Erythroblast (primary cell): ENCODE measurements at regions not wholly inside any gene's neighbourhood (a gene's known extent, or its start where the extent isn't known, plus 50 kb on each side); places are given as distances from the start of the nearest gene placed in this dataset.

Source experiments
- DNase-seq, 2 experiments: peaks; one replicate each; lab custom pipeline; 2025; lab: John Stamatoyannopoulos, UW
- GATA1 ChIP-seq: IDR thresholded peaks from 2 replicates; pipeline ENCODE4 v1.6.1; 2011; ENCODE audit warnings: low read depth, mild to moderate bottlenecking, control low read depth, low read length, moderate library complexity
- POLR2A ChIP-seq: IDR thresholded peaks from 2 replicates; pipeline ENCODE4 v1.6.1; 2011; ENCODE audit warnings: mild to moderate bottlenecking, low read length

DNA sequence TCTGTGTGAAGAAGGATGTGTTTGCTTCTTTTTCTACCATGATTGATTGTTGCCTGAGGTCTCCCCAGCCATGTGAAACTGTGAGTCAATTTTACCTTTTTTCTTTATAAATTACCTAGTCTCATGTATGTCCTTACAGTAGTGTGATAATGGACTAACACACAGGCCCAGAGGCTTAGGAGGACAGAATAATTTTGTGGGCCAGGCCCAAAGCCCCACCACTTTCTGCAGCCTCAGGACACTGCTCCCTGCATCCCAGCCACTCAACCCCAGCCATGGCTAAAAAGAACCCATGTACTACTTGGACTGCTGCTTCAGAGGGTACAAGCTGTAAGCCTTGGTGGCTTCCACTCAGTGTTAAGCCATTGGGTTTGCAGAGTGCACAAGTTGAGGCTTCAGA lies 512.7 kb upstream of the CT83 start:
- no peak for DNase-seq

GRCh38 chrX:116972362-116972761 lies 509.6 kb upstream of the CT83 start:
- no peak for DNase-seq
- no peak for TF ChIP-seq GATA1
- TF ChIP-seq POLR2A: no peak

More for the DNA sequence above, 512.7 kb upstream of the CT83 start:
- TF ChIP-seq GATA1: no peak
- TF ChIP-seq POLR2A: no peak

GRCh38 chrX:116961872-116962582 lies 499.3 kb upstream of the CT83 start:
- DNase-seq: no peak
- TF ChIP-seq POLR2A (no peak), GATA1 (no peak)

DNA sequence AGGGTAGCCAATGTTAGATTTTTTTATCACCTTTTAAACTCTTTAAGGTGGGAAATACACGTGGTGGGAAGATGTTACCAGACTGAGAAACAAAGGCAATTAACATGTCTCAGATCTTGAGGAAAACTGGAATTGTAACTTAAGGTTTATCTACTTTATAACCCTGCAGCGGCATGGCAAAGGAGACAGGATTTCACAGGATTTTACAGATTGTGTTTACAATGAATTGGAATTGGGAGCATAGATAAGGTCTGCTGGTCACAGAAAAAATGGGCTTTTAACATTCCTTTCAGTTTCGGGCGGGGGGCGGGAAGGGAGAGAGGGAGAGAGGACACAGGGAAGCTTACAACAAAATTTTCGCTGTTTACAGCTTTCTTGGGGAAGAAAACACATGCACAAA lies 467.5 kb upstream of the CT83 start:
- DNase-seq: no peak
- no peak for TF ChIP-seq GATA1
- no peak for TF ChIP-seq POLR2A

- DNase-seq: no peak
Measured at GRCh38 chrX:116897526-116897925, 434.8 kb upstream of the CT83 start.

GRCh38 chrX:116881961-116882360 lies 419.2 kb upstream of the CT83 start:
- TF ChIP-seq GATA1: no peak
- no peak for TF ChIP-seq POLR2A
- DNase-seq: no peak

More at GRCh38 chrX:116897526-116897925, 434.8 kb upstream of the CT83 start:
- no peak for TF ChIP-seq GATA1
- TF ChIP-seq POLR2A: no peak

GRCh38 chrX:116873671-116874070 lies 410.9 kb upstream of the CT83 start:
- no peak for TF ChIP-seq POLR2A
- no peak for TF ChIP-seq GATA1
- no peak for DNase-seq

DNA sequence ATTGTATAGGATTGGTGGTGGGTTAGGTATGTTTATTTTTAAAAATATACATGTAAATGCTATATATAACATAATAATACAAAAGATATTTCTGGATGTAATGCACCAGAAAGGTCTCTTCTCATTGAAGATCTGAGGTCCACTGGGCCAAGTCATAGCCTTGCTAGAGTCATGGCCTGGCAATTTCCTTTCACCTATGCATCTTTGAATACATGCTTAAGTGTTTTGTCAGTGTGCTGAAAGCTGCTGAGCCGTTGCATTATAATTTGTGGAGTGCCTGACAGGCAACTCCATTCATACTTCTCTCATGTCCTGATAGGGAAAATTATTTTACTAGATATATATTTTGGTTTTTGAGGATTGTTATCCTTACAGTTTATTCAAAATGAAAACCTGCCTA lies 410.2 kb upstream of the CT83 start:
- DNase-seq: no peak
- TF ChIP-seq POLR2A (no peak), GATA1 (no peak)

DNA sequence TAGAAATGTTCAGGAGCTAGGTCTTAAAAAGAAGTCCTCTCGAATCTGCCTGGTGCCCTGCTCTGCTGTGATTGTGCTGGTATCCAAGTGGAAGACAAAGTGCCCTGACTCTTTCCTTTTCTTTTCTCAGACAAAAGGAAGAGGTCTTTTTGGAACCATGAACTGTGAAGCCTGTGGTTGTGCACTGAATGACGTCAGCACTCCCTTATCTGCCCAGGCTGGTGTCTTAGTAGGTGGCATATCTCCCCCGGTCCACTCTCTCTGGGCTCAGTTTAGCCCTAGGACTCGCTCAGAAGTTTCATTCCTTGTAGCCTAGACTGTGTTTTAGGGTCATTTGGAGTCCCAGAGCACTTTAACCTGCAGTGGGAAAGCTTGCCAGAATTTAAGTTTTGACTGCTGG lies 400.3 kb upstream of the CT83 start:
- TF ChIP-seq POLR2A (no peak), GATA1 (no peak)
- no peak for DNase-seq

DNA sequence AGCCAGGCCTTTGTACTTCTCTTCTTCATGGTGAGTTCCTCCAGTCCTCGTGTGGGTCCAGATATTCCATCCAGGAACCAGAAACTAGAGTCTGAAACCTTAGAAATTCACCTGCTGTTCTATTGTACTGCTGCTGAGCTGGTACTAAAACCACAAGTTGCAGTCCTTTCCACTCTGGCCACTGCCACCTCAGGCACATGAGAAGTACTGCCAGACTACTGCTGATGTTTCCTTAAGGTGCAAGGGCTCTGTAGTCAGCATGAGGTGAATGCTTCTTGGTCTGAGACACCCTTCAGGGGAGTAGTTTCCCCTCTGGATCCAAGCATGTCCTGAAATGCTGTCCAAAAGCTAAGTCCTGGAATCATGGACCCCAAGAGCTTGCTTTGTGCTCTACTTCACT lies 399.6 kb upstream of the CT83 start:
- no peak for DNase-seq
- TF ChIP-seq POLR2A: no peak
- no peak for TF ChIP-seq GATA1

DNA sequence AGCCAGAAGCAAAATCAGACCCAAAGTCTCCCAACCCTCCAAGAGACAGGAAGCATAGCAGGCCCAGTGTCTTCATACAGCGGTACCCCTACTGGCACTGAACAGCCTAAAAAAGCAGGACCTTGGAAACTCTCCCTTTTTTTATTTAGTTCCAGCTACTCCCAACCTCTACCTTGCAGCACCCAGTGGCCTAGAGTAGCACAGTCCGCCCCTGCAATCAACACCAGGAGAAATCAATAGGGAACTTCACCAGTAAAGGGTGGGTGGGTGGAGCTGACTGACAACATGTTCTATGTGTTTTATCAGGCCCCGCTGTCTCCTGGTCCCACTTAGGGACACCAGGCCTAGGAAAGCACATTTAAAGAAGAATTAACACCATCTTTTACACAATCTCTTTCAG lies 378.5 kb upstream of the CT83 start:
- TF ChIP-seq GATA1 (no peak), POLR2A (no peak)
- DNase-seq: no peak

GRCh38 chrX:116827063-116827462 lies 364.3 kb upstream of the CT83 start:
- DNase-seq: no peak
- TF ChIP-seq POLR2A (no peak), GATA1 (no peak)

GRCh38 chrX:116824785-116825184 lies 362.0 kb upstream of the CT83 start:
- no peak for TF ChIP-seq POLR2A
- no peak for TF ChIP-seq GATA1
- no peak for DNase-seq

DNA sequence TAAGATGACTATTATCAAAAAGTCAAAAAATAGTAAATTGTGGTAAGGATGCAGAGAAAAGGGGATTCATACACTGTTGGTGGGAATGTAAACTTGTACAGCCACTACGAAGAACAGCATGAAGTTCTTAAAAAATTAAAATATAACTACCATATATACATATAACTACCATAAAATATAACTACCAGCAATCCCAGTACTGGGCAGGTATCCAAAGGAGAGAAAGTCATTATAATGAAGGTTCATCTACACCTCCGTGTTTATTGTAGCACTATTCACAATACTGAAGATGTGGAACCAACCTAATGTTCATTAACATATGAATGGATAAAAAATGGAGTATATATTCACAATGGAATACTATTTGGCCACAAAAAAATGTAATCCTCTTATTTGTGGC lies 360.9 kb upstream of the CT83 start:
- TF ChIP-seq POLR2A (no peak), GATA1 (no peak)
- no peak for DNase-seq

DNA sequence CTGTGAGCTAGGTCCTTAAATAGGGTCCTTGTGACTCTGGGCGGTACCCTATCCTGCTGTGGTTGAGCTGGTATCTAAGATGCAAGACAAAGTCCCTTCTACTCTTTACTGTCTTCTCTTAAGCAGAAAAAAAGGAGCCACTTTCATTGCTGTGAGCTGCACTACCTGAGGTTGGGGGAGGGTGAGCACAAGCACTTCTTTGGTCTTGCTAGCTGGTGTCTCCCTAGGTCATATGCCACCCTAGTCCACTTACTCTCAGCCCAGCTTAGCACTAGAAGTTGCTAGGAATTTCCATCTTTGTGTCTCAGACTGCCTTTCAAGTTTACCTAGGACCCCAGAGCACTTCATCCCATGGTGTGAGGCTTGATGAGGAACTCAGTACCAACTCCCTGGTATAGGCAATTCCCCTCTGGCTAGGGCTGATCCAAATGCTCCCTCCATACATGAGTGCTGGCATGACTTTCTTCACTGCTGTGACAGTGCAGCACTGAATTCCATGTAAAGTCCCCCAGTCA lies 343.6 kb upstream of the CT83 start:
- DNase-seq: no peak
- no peak for TF ChIP-seq POLR2A
- TF ChIP-seq GATA1: no peak
